Lower leg skin (tissue), 3 donors: ENCODE measurements at regions not wholly inside any gene's neighbourhood (a gene's known extent, or its start where the extent isn't known, plus 50 kb on each side); places are given as distances from the start of the nearest gene placed in this dataset.

Experiments used
- POLR2A ChIP-seq, 2 donors: fragments of 450-650 bp; IDR thresholded peaks; one replicate each; pipeline ENCODE4 v1.6.1; 2016 to 2017; ENCODE audit warnings: antibody characterized with exemption in 2 of 2, mild to moderate bottlenecking in 1 of 2, moderate library complexity in 1 of 2
- TF ChIP-seq, protein P1 (sequence below), 3 donors: fragments of 450-650 bp; IDR thresholded peaks; one replicate each; pipeline ENCODE4 v1.5.1; 2016; ENCODE audit warnings: antibody characterized with exemption in 3 of 3, mild to moderate bottlenecking in 3 of 3, moderate library complexity in 2 of 3

GRCh38 chr2:9143264-9143815 lies 63.3 kb upstream of the ASAP2 start:
- TF ChIP-seq, protein P1, sequence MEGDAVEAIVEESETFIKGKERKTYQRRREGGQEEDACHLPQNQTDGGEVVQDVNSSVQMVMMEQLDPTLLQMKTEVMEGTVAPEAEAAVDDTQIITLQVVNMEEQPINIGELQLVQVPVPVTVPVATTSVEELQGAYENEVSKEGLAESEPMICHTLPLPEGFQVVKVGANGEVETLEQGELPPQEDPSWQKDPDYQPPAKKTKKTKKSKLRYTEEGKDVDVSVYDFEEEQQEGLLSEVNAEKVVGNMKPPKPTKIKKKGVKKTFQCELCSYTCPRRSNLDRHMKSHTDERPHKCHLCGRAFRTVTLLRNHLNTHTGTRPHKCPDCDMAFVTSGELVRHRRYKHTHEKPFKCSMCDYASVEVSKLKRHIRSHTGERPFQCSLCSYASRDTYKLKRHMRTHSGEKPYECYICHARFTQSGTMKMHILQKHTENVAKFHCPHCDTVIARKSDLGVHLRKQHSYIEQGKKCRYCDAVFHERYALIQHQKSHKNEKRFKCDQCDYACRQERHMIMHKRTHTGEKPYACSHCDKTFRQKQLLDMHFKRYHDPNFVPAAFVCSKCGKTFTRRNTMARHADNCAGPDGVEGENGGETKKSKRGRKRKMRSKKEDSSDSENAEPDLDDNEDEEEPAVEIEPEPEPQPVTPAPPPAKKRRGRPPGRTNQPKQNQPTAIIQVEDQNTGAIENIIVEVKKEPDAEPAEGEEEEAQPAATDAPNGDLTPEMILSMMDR (IDR thresholded peaks at IDR 0.05) = no peak
- TF ChIP-seq POLR2A (IDR thresholded peaks at IDR 0.05) = no peak
